HUES6 (cell line): ENCODE measurements at regions not wholly inside any gene's neighbourhood (a gene's known extent, or its start where the extent isn't known, plus 50 kb on each side); places are given as distances from the start of the nearest gene placed in this dataset.
"Not testable (repeated sequence)": the region's sequence is repeated elsewhere in the genome, so short reads cannot be mapped to it uniquely, and the experiment has no call there.

ENCODE experiments used
- H3K27ac ChIP-seq: 2 replicates; pipeline ENCODE4 v1.7.0; 2013; ENCODE audit warnings: low read depth, mild to moderate bottlenecking, low read length, inconsistent platforms
- H3K27me3 ChIP-seq: 2 replicates; pipeline ENCODE4 v1.6.1; 2013; ENCODE audit warnings: low read length; ENCODE audit not compliant: control insufficient read depth, insufficient read depth
- H3K36me3 ChIP-seq: 2 replicates; pipeline ENCODE4 v1.6.1; 2013; ENCODE audit warnings: low read length; ENCODE audit not compliant: control insufficient read depth, insufficient read depth
- H3K4me1 ChIP-seq: 2 replicates; pipeline ENCODE4 v1.6.1; 2013; ENCODE audit warnings: low read length; ENCODE audit not compliant: control insufficient read depth, insufficient read depth
- H3K4me3 ChIP-seq: 2 replicates; pipeline ENCODE4 v1.5.1; 2013; ENCODE audit warnings: low read depth, low read length
- H3K9ac ChIP-seq: one replicate; pipeline ENCODE4 v1.6.1; 2013; ENCODE audit warnings: mild to moderate bottlenecking, low read length
- H3K9me3 ChIP-seq: 2 replicates; pipeline ENCODE4 v1.6.1; 2013; ENCODE audit warnings: low read depth, low read length; ENCODE audit not compliant: control insufficient read depth, insufficient read depth

- Histone ChIP-seq H3K4me1 (no peaks in the 10 kb centered on the region), H3K9ac (no peak overlapping the region), H3K36me3 (no peaks in the 10 kb centered on the region; the same call in 1 of the 2 replicates), H3K27me3 (no peaks in the 10 kb centered on the region), H3K9me3 (no peaks in the 10 kb centered on the region; the same call in 1 of the 2 replicates), H3K4me3 (no peak overlapping the region), H3K27ac (no peak overlapping the region)
These were observed 347.7 kb downstream of the HS3ST1 start for GRCh38 chr4:11081006-11081405.

GRCh38 chr4:11079171-11079570 is 349.5 kb downstream of the HS3ST1 start:
- Histone ChIP-seq H3K4me3 (no peak overlapping the region), H3K27ac (no peak overlapping the region), H3K9me3 (no peaks in the 10 kb centered on the region; the same call in 1 of the 2 replicates), H3K36me3 (no peaks in the 10 kb centered on the region; the same call in 1 of the 2 replicates), H3K4me1 (no peaks in the 10 kb centered on the region), H3K27me3 (no peaks in the 10 kb centered on the region), H3K9ac (no peak overlapping the region)

- H3K27ac ChIP-seq, result no peak overlapping the region
- peaks cover 16% of the 10 kb centered on the region; the same call in 1 of the 2 replicates for H3K4me1 ChIP-seq
- H3K4me3 ChIP-seq, result no peak overlapping the region
- H3K9me3 ChIP-seq, result no peaks in the 10 kb centered on the region
- H3K36me3 ChIP-seq, result no peaks in the 10 kb centered on the region
- H3K9ac ChIP-seq, result no peak overlapping the region
- H3K27me3 ChIP-seq, result no peaks in the 10 kb centered on the region
These were observed 354.0 kb downstream of the HS3ST1 start for GRCh38 chr4:11074581-11075241.

- Histone ChIP-seq H3K27me3 (no peaks in the 10 kb centered on the region), H3K36me3 (no peaks in the 10 kb centered on the region), H3K4me1 (peaks cover 25% of the 10 kb centered on the region), H3K4me3 (no peak overlapping the region), H3K27ac (no peak overlapping the region), H3K9ac (no peak overlapping the region), H3K9me3 (no peaks in the 10 kb centered on the region)
These were observed 355.1 kb downstream of the HS3ST1 start for GRCh38 chr4:11073621-11074051.

GRCh38 chr4:11072999-11073398 is 355.7 kb downstream of the HS3ST1 start:
- Histone ChIP-seq H3K36me3 (no peaks in the 10 kb centered on the region), H3K9ac (no peak overlapping the region), H3K27me3 (no peaks in the 10 kb centered on the region), H3K4me1 (peaks cover 30% of the 10 kb centered on the region), H3K27ac (no peak overlapping the region), H3K4me3 (no peak overlapping the region), H3K9me3 (no peaks in the 10 kb centered on the region)

GRCh38 chr4:11072463-11072862 is 356.2 kb downstream of the HS3ST1 start:
- H3K27ac ChIP-seq, result no peak overlapping the region
- H3K9me3 ChIP-seq, result no peaks in the 10 kb centered on the region
- H3K27me3 ChIP-seq, result no peaks in the 10 kb centered on the region
- peaks cover 30% of the 10 kb centered on the region for H3K4me1 ChIP-seq
- H3K36me3 ChIP-seq, result no peaks in the 10 kb centered on the region
- H3K4me3 ChIP-seq, result no peak overlapping the region
- H3K9ac ChIP-seq, result no peak overlapping the region

- no peaks in the 10 kb centered on the region for H3K27me3 ChIP-seq
- H3K4me1 ChIP-seq, result peaks cover 33% of the 10 kb centered on the region
- H3K4me3 ChIP-seq, result no peak overlapping the region
- H3K27ac ChIP-seq, result no peak overlapping the region
- no peaks in the 10 kb centered on the region for H3K36me3 ChIP-seq
- H3K9me3 ChIP-seq, result no peaks in the 10 kb centered on the region
- H3K9ac ChIP-seq, result no peak overlapping the region
These were observed 357.9 kb downstream of the HS3ST1 start for GRCh38 chr4:11070813-11071212.

- Histone ChIP-seq H3K27ac (peak overlapping the region; percentile 28; the same call in 1 of the 2 replicates), H3K27me3 (no peaks in the 10 kb centered on the region), H3K4me3 (no peak overlapping the region), H3K9ac (no peak overlapping the region), H3K9me3 (no peaks in the 10 kb centered on the region), H3K36me3 (no peaks in the 10 kb centered on the region), H3K4me1 (peaks cover 33% of the 10 kb centered on the region)
These were observed 359.0 kb downstream of the HS3ST1 start for GRCh38 chr4:11069581-11070211.

GRCh38 chr4:11069083-11069482 is 359.6 kb downstream of the HS3ST1 start:
- H3K4me1 ChIP-seq, result peaks cover 33% of the 10 kb centered on the region
- no peak overlapping the region for H3K27ac ChIP-seq
- no peaks in the 10 kb centered on the region for H3K9me3 ChIP-seq
- H3K27me3 ChIP-seq, result no peaks in the 10 kb centered on the region
- H3K9ac ChIP-seq, result no peak overlapping the region
- H3K4me3 ChIP-seq, result peak overlapping the region; percentile 15; the same call in 1 of the 2 replicates
- H3K36me3 ChIP-seq, result no peaks in the 10 kb centered on the region

GRCh38 chr4:11066584-11066983 is 362.1 kb downstream of the HS3ST1 start:
- not testable (repeated sequence) for H3K36me3 ChIP-seq, H3K27me3 ChIP-seq, H3K9me3 ChIP-seq
- H3K4me1 ChIP-seq, result peaks cover 21% of the 10 kb centered on the region
- peak overlapping the region; percentile 82 for H3K9ac ChIP-seq
- peak overlapping the region; percentile 68 for H3K27ac ChIP-seq
- H3K4me3 ChIP-seq, result peak overlapping the region; percentile 92

GRCh38 chr4:11060637-11061036 is 368.1 kb downstream of the HS3ST1 start:
- not testable (repeated sequence) for H3K9me3 ChIP-seq, H3K36me3 ChIP-seq, H3K9ac ChIP-seq, H3K4me1 ChIP-seq, H3K4me3 ChIP-seq, H3K27ac ChIP-seq, H3K27me3 ChIP-seq
